Prostate gland (tissue), 2 donors: ENCODE measurements at regions not wholly inside any gene's neighbourhood (a gene's known extent, or its start where the extent isn't known, plus 50 kb on each side); places are given as distances from the start of the nearest gene placed in this dataset.

Experiments
- DNase-seq: peaks from one replicate; pipeline ENCODE4 v3.0.0-alpha.2; 2019; ENCODE audit warnings: low spot score
- H3K27ac ChIP-seq, 2 donors: fragments of 200-600 bp; sonication (generic); 2 replicates each; pipeline ENCODE4 v1.5.1; 2017 to 2019
- H3K27me3 ChIP-seq: fragments of 200-600 bp; sonication (generic); replicated peaks from 2 replicates; pipeline ENCODE4 v1.5.1; 2019; ENCODE audit not compliant: insufficient read depth
- H3K36me3 ChIP-seq, 2 donors: fragments of 200-600 bp; sonication (generic); 1 replicate in 1 of 2; 2 replicates in 1 of 2; pipeline versions ENCODE4 v1.5.1 to v1.8.1; 2017 to 2019
- H3K4me1 ChIP-seq: fragments of 200-600 bp; sonication (generic); replicated peaks from 2 replicates; pipeline ENCODE4 v1.5.1; 2019
- H3K4me3 ChIP-seq, 2 donors: fragments of 200-600 bp; sonication (generic); 2 replicates each; pipeline ENCODE4 v1.5.1; 2017 to 2019
- H3K9me3 ChIP-seq: fragments of 200-600 bp; sonication (generic); 2 replicates; pipeline ENCODE4 v1.5.1; 2017
- POLR2A ChIP-seq: fragments of 450-650 bp; IDR thresholded peaks from one replicate; pipeline ENCODE4 v1.6.1; 2016; ENCODE audit warnings: antibody characterized with exemption, mild to moderate bottlenecking
- POLR2AphosphoS5 ChIP-seq: sonication (generic); formaldehyde crosslinking; IDR thresholded peaks from one replicate; pipeline ENCODE4 v1.6.1; 2017; ENCODE audit warnings: antibody characterized with exemption
- WGBS: methylation state at CpG from one replicate; pipeline ENCODE4 v1.1.5; 2018; 5-methylcytosine and 5-hydroxymethylcytosine counted together
- intact Hi-C: fragments of 100-400 bp; cut with DNase I; formaldehyde crosslinking; loops from one replicate; pipeline ENCODE4 v1.14.2; 2022
- TF ChIP-seq, protein P1 (sequence below), 4 experiments: fragments of 200-600 bp in 2 of 4; fragments of 450-650 bp in 2 of 4; sonication (generic) in 2 of 4; IDR thresholded peaks; 1 replicate in 3 of 4; 2 replicates in 1 of 4; pipeline ENCODE4 v1.5.1; 2016 to 2019; ENCODE audit warnings: antibody characterized with exemption in 4 of 4, mild to moderate bottlenecking in 2 of 4, moderate library complexity in 2 of 4

DNA sequence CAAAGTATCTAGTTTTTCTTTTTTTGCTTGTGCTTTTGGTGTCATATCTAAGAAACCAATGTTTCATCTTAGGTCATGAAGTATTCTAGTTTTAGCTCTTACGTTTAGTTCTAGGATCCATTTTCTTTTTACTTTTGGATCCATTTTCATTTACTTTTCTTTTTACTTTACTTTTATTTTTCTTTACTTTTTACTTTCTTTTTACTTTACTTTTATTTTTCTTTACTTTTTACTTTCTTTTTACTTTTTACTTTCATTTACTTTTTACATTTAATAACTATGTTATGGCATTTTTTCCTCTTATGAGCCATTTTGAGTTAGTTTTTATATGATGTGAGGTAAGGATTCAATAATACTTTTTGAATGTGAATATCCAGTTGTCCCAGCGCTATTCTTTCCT is 213.4 kb downstream of the ZFP36L2 start:
- TF ChIP-seq, protein P1, sequence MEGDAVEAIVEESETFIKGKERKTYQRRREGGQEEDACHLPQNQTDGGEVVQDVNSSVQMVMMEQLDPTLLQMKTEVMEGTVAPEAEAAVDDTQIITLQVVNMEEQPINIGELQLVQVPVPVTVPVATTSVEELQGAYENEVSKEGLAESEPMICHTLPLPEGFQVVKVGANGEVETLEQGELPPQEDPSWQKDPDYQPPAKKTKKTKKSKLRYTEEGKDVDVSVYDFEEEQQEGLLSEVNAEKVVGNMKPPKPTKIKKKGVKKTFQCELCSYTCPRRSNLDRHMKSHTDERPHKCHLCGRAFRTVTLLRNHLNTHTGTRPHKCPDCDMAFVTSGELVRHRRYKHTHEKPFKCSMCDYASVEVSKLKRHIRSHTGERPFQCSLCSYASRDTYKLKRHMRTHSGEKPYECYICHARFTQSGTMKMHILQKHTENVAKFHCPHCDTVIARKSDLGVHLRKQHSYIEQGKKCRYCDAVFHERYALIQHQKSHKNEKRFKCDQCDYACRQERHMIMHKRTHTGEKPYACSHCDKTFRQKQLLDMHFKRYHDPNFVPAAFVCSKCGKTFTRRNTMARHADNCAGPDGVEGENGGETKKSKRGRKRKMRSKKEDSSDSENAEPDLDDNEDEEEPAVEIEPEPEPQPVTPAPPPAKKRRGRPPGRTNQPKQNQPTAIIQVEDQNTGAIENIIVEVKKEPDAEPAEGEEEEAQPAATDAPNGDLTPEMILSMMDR (IDR thresholded peaks at IDR 0.05) = no peak
- TF ChIP-seq POLR2A (no peak), POLR2AphosphoS5 (no peak)
- Histone ChIP-seq H3K4me3 (no peak overlapping the region), H3K36me3 (no peaks in the 10 kb centered on the region), H3K4me1 (peaks cover 2% of the 10 kb centered on the region), H3K27me3 (no peaks in the 10 kb centered on the region), H3K9me3 (no peaks in the 10 kb centered on the region), H3K27ac (no peak overlapping the region)
- no peak for DNase-seq
- intact Hi-C loops = no loop called here
- WGBS = 49% methylated on average over 2 of the region's 2 CpGs

DNA sequence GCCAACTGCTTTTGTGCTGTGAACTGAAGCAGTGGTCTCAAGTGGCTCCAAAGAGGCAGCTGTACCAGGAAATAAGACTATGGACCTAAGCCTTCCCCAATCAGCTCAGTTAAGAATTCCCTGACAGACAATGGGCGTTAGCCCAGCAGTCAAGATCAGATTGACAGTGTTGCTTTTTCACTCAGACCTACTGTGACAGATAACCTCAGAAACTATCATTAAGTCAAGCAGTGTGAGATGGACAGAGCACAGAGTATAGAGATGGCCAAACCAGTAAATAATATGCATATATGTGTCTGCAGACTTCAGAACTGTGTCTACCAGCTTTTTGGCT is 215.3 kb downstream of the ZFP36L2 start:
- H3K4me1 ChIP-seq = peaks cover 2% of the 10 kb centered on the region
- TF ChIP-seq, protein P1 (IDR thresholded peaks at IDR 0.05) = no peak
- TF ChIP-seq POLR2A = no peak
- H3K36me3 ChIP-seq = no peaks in the 10 kb centered on the region
- intact Hi-C loops = no loop called here
- no peaks in the 10 kb centered on the region for H3K27me3 ChIP-seq
- no peaks in the 10 kb centered on the region for H3K9me3 ChIP-seq
- peak overlapping the region in 1 of 2 donors; percentile 17 for H3K27ac ChIP-seq
- WGBS = 60% methylated on average over 1 of the region's 1 CpG
- H3K4me3 ChIP-seq = no peak overlapping the region
- DNase-seq = no peak

DNA sequence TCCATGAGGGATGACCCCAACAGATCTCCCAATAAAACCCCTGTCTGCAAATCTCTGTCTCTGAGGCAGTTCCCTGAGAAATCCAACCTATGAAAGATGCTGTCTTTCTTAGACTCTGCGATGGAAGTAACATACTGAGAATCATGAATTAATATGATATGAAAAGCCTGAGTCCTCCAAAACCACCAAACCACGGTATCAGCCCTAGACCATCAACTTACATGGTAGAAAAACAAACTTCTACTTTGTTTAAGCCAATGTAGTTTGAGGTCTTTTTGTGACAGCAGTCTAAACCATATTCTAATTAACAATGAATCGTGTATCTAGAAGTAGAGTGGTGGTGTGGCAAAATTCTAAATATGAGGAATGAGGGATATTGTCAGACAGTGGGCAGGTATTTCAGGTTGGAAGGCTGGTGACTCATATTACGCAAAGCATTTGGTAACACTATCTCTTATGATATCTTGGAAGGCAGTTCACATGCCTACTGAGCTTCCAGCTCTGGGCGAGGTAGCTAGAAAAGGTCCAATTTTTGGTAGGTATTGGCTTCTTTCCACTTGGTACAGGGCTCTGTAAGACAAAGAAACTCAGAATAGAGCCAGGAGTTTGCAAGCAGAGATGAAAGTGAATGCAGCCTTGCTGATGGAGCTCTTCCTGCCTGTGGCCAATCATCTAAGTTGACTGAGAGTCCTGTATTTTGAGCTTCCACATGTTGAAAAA is 215.8 kb downstream of the ZFP36L2 start:
- Histone ChIP-seq H3K27ac (peak overlapping the region in 1 of 2 donors; percentile 17), H3K4me3 (no peak overlapping the region), H3K36me3 (no peaks in the 10 kb centered on the region), H3K27me3 (no peaks in the 10 kb centered on the region), H3K9me3 (no peaks in the 10 kb centered on the region), H3K4me1 (peaks cover 2% of the 10 kb centered on the region)
- DNase-seq = peak; percentile 72
- TF ChIP-seq POLR2A (peak; percentile 15), POLR2AphosphoS5 (peak; percentile 89)
- TF ChIP-seq, protein P1 (IDR thresholded peaks at IDR 0.05) = no peak
- 56% methylated on average over 5 of the region's 5 CpGs for WGBS
- intact Hi-C loops = no loop called here

DNA sequence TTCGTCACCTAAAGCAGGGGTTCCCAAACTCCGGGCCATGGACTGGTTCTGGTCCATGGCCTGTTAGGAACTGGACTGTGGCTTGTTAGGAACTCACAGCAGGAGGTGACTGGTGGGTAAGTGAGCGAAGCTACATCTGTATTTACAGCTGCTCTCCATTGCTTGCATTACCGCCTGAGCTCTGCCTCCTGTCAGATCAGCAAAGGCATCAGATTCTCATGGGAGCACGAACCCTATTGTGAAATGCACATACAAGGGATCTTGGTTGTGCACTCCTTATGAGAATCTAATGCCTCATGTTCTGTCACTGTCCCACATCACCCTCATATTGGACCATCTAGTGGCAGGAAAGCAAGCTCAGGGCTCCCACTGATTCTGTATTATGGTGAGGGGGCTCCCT is 217.0 kb downstream of the ZFP36L2 start:
- DNase-seq = no peak
- Histone ChIP-seq H3K4me3 (no peak overlapping the region), H3K4me1 (peaks cover 2% of the 10 kb centered on the region), H3K9me3 (no peaks in the 10 kb centered on the region), H3K27me3 (no peaks in the 10 kb centered on the region), H3K36me3 (no peaks in the 10 kb centered on the region), H3K27ac (no peak overlapping the region)
- TF ChIP-seq POLR2AphosphoS5 (no peak), POLR2A (no peak)
- TF ChIP-seq, protein P1 (IDR thresholded peaks at IDR 0.05) = no peak
- 98% methylated on average over 5 of the region's 5 CpGs for WGBS
- intact Hi-C loops = no loop called here

DNA sequence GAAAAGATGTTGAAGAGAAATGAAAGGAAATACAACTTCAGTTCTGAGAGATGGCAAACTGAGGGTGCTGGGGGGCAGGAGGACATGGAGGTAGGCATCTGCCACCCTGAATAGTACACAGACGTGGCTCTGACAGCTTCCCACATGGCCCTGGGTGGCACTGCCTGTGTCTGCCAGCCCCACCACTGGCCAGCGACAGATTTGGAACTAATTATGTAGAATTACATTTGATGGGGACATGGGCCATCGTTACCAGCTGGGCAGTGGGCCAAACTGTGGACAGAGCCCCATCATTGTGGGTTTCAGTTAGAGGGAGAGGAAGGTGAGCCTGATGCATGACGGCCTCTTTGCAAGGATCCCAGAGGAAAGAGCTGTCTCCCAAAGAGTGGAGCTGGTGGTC is 216.0 kb upstream of the HAAO start:
- no peak for DNase-seq
- Histone ChIP-seq H3K27me3 (no peaks in the 10 kb centered on the region), H3K27ac (no peak overlapping the region), H3K36me3 (no peaks in the 10 kb centered on the region), H3K9me3 (no peaks in the 10 kb centered on the region), H3K4me3 (no peak overlapping the region), H3K4me1 (no peaks in the 10 kb centered on the region)
- TF ChIP-seq POLR2A (no peak), POLR2AphosphoS5 (no peak)
- TF ChIP-seq, protein P1 (IDR thresholded peaks at IDR 0.05) = no peak
- intact Hi-C loops = no loop called here
- WGBS = 69% methylated on average over 4 of the region's 4 CpGs
